AG09309 (cell line): ENCODE measurements at regions not wholly inside any gene's neighbourhood (a gene's known extent, or its start where the extent isn't known, plus 50 kb on each side); places are given as distances from the start of the nearest gene placed in this dataset.

Experiments
- DNase-seq: peaks from one replicate; pipeline ENCODE4 v3.0.0-alpha.2; 2010; ENCODE audit warnings: low read depth
- H3K4me3 ChIP-seq: 2 replicates; pipeline ENCODE4 v1.5.1; 2011; ENCODE audit warnings: mild to moderate bottlenecking, low read depth, low read length, moderate library complexity; ENCODE audit not compliant: control insufficient read depth
- TF ChIP-seq, protein P1 (sequence below): IDR thresholded peaks from 2 replicates; pipeline ENCODE4 v1.5.1; 2011; ENCODE audit warnings: mild to moderate bottlenecking, low read depth, low read length, inconsistent platforms; ENCODE audit not compliant: insufficient read depth, control insufficient read depth; ENCODE audit errors: missing control alignments

DNA sequence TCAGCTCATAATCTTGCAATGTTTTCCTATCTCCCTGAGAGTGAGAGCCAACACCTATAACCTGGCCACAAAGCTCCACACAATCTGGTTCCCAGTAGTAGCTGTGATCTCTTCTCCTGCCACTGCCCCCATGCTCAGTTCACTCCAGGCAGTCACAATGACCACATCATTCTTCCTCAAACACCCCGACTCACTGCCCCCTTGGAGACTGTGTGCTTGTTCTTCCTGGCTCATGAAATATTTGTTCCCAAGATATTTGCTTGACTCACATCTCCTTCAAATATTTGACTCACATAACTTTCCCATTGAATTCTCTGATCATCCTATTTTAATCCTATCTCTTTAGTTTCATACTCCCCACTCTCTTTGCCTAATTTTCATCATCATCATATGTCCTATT is 173.7 kb downstream of the AREG start:
- no peak for DNase-seq
- H3K4me3 ChIP-seq = no peak overlapping the region
- TF ChIP-seq, protein P1, sequence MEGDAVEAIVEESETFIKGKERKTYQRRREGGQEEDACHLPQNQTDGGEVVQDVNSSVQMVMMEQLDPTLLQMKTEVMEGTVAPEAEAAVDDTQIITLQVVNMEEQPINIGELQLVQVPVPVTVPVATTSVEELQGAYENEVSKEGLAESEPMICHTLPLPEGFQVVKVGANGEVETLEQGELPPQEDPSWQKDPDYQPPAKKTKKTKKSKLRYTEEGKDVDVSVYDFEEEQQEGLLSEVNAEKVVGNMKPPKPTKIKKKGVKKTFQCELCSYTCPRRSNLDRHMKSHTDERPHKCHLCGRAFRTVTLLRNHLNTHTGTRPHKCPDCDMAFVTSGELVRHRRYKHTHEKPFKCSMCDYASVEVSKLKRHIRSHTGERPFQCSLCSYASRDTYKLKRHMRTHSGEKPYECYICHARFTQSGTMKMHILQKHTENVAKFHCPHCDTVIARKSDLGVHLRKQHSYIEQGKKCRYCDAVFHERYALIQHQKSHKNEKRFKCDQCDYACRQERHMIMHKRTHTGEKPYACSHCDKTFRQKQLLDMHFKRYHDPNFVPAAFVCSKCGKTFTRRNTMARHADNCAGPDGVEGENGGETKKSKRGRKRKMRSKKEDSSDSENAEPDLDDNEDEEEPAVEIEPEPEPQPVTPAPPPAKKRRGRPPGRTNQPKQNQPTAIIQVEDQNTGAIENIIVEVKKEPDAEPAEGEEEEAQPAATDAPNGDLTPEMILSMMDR = no peak

DNA sequence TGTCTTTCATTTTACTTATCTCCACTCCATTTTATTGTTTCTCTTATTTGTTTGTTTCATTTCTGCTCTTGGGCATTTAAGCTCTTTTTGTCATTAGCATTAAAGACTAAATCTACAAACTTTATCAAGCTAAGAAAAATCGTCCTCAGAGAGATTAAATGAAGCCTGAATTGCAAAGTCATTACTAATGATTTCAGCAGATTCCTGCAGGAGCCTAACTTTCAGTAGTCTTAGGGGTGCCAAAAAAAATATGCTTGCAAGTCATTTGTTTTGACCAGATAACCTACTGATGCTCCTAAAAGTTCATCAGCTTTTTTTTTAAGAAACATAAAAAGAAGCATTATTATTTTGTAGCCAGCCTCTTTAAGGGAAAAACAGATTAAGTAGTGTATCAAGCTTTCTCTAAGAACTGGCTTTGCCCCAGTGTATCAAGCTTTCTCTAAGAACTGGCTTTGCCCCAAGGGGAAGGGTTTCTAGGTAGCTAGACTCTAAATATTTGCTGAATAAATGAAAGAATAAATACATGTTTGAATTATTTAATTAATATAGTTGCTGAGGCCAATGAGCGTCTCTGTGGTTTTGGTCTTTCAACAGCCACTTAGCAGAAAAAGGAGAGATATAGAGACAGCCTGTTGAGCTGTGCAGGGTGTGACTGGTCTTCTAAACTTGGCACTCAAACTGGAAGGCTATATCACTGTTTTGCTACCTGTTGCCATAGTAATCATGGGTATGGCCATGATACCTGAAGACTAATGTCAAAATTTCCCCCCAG is 174.2 kb downstream of the BTC start:
- DNase-seq = no peak
- H3K4me3 ChIP-seq = no peak overlapping the region
- TF ChIP-seq, protein P1 = no peak

DNA sequence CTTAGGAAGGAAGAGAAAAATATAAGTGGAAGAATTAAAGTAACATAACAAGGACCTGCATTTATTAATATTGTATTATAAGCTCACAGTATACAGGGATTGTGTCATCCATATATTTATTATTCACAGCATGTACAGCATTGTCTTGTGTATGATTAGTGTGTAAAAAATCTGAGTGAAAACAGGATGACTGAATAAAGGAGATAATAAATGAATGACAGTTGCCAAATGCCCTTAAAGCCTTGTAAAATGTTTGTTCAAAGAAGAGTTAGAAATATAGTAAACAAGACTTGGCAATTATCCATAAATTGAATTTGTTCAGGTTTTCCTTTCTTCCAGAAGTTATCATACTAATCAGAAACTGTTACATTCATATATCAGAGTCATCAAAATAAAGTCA is 172.7 kb downstream of the BTC start:
- no peak overlapping the region for H3K4me3 ChIP-seq
- TF ChIP-seq, protein P1 = no peak
- DNase-seq = no peak

DNA sequence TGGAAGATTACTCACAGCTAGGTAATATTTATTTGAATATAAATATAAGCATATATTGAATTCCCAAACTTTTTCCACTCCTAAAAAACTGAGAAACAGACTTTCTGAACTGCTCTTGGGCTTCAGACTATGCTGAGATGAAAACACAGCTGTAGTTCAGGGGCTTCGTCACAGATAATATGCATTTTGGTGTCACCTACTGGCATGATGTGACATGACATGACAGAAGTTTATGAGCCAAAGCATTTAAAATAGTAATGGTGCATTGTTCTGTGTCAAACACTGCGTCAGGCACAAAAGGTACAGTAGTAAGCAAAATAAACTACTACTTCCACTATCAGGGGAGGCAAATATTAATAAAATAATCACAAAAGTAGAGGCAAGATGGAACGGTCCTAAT is 171.3 kb downstream of the BTC start:
- no peak for DNase-seq
- TF ChIP-seq, protein P1 = peak; percentile 30
- no peak overlapping the region for H3K4me3 ChIP-seq

DNA sequence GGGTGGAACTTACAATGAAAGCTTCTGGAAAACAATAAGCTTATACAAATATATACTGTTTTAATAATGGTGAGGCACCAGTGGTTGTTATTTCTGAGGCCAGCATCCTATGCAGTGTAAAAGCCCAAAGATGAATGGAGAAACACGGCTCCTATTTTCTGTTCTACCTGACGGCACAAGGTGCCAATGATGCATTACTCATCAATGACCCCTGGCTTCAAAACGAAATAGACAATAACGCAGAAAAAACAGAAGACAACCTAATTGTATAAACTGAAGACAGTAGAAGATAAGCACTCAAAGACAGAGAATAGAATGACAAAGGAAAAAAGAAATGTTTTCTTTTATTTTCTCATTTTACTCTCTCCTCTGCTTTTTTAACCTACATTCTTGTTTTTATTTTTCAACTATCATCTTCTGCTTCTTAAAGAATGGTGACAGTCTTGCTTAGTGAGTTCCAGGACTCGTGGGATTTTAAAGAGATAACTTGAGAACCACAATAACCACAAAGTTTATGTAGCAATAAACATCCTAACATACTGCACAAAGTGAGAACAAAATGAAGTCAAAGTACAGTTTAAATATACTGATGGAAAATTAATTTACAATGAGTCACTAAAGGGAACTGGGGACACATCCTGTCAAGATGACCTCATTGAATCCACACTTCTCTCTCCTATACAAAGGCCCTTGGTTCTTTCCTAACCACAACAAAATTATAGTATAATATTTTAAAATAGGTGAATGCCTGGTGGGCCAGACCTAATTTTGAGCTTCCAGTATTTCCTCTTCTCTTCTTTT is 169.8 kb downstream of the BTC start:
- TF ChIP-seq, protein P1 = no peak
- peak; percentile 65 for DNase-seq

DNA sequence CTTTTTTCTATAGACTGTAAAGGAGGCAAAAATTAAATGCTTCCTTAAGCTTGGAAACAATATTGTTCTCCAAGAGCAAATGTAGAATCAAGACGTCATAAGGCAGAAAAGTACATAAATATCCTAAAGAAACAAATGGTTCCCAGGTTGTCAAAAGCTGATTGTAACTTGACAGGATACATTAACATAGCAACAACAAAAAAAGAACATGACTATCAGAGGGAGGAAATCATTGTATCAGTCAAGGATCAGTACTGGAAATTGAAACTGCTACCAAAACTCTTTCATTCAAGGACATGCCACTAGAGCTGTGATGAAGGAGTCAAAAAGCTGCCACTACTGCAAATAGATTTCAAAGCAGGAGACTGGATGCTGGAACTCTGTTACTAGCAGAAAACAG is 168.3 kb downstream of the BTC start:
- no peak overlapping the region for H3K4me3 ChIP-seq
- TF ChIP-seq, protein P1 = no peak
- DNase-seq = no peak

More for the DNA sequence above, 169.8 kb downstream of the BTC start:
- no peak overlapping the region for H3K4me3 ChIP-seq
